ENCODE measurements at regions not wholly inside any gene's neighbourhood (a gene's known extent, or its start where the extent isn't known, plus 50 kb on each side); places are given as distances from the start of the nearest gene placed in this dataset.
"Not testable (repeated sequence)": the region's sequence is repeated elsewhere in the genome, so short reads cannot be mapped to it uniquely, and the experiment has no call there.

DNA sequence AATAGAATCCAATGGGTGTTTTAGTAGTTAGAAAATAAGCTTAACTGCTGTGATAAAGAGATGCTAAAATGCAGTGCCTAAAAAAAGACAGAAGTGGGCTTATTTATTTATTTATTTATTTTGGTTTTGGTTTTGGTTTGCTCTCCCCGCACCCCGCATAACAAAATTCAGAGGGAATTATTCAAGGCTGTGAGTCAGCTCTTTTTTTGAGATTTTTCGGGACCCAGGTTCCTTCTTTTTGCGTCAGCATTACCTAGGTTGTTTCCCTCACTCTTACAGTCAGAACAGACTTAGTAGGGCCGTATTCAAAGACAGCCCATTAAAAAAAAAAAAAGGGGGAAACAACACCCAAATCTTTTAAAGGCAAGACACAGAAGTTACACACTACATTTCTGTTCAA lies 1495.5 kb upstream of the ADGRL3 start:
- H3K4me3 ChIP-seq (replicated peaks in 1 of 2; ENCODE audit: low read depth in 2 of 2, low read length in 2 of 2), result no peak overlapping the region
- no peak for DNase-seq (ENCODE audit: low read depth in 2 of 2)
- TF ChIP-seq, protein P1, sequence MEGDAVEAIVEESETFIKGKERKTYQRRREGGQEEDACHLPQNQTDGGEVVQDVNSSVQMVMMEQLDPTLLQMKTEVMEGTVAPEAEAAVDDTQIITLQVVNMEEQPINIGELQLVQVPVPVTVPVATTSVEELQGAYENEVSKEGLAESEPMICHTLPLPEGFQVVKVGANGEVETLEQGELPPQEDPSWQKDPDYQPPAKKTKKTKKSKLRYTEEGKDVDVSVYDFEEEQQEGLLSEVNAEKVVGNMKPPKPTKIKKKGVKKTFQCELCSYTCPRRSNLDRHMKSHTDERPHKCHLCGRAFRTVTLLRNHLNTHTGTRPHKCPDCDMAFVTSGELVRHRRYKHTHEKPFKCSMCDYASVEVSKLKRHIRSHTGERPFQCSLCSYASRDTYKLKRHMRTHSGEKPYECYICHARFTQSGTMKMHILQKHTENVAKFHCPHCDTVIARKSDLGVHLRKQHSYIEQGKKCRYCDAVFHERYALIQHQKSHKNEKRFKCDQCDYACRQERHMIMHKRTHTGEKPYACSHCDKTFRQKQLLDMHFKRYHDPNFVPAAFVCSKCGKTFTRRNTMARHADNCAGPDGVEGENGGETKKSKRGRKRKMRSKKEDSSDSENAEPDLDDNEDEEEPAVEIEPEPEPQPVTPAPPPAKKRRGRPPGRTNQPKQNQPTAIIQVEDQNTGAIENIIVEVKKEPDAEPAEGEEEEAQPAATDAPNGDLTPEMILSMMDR (IDR thresholded peaks at IDR 0.05; ENCODE audit: low read depth, low read length), result no peak

DNA sequence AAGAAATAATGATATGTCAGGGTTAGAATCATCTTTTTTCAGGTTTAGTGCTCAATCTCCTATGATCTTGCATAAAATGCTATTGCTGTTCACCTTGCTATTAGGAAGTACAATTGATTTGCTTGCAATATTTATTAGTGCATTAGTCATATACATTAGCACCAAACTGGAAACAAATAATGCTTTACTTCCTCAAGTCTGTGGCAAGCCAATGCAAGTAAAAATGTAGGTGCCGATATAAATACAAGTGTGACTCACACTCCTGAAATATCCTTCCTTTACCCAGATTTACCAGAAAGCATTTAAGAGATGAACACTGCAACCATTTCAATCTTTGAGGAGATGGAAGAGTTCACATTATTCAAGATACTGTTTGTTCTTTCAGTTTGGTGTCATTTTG lies 1487.7 kb upstream of the ADGRL3 start:
- TF ChIP-seq, protein P1 (IDR thresholded peaks at IDR 0.05; ENCODE audit: low read depth, low read length), result no peak

DNA sequence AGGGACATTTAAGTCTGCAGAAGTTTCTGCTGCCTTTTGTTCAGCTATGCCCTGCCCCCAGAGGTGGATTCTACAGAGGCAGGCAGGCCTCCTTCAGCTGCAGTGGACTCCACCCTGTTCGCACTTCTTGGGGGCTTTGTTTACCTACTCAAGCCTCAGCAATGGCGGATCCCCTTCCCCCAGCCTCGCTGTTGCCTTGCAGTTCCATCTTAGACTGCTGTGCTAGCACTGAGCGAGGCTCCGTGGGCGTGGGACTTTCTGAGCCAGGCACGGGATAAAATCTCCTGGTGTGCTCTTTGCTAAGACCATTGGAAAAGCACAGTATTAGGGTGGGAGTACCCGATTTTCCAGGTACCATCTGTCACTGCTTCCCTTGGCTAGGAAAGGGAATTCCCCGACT lies 1475.8 kb upstream of the ADGRL3 start:
- not testable (repeated sequence) for H3K4me3 ChIP-seq (replicated peaks in 1 of 2; ENCODE audit: low read depth in 2 of 2, low read length in 2 of 2); DNase-seq (ENCODE audit: low read depth in 2 of 2)

More for the DNA sequence above, 1487.7 kb upstream of the ADGRL3 start:
- no peak for DNase-seq (ENCODE audit: low read depth in 2 of 2)
- H3K4me3 ChIP-seq (replicated peaks in 1 of 2; ENCODE audit: low read depth in 2 of 2, low read length in 2 of 2), result no peak overlapping the region

- TF ChIP-seq, protein P1 (IDR thresholded peaks at IDR 0.05; ENCODE audit: low read depth, low read length), result no peak
- no peak for DNase-seq (ENCODE audit: low read depth in 2 of 2)
- no peak overlapping the region for H3K4me3 ChIP-seq (replicated peaks in 1 of 2; ENCODE audit: low read depth in 2 of 2, low read length in 2 of 2)
These were observed 1472.4 kb upstream of the ADGRL3 start for GRCh38 chr4:59727745-59728144.

GRCh38 chr4:59728496-59728895 lies 1471.6 kb upstream of the ADGRL3 start:
- no peak for DNase-seq (ENCODE audit: low read depth in 2 of 2)
- TF ChIP-seq, protein P1 (IDR thresholded peaks at IDR 0.05; ENCODE audit: low read depth, low read length), result no peak
- H3K4me3 ChIP-seq (replicated peaks in 1 of 2; ENCODE audit: low read depth in 2 of 2, low read length in 2 of 2), result no peak overlapping the region

DNA sequence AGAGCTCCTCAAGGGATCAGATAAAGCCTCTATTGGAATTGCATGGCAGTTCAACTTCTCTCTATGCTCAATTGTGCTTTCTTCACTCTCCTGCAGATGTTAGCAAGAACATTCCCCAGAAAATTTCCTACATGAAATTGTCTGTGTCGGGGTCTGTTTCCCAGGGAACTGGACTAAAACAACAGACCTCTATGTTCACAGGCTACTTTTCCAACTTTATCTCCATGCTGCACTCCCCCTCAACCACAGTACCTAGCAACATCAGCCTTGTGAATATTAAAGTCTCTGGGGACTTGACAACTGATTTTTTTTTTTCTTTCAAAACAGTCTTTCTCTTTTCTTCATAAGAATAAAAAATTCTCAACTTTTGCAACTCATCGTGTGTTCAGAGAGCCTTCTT lies 1470.8 kb upstream of the ADGRL3 start:
- DNase-seq (ENCODE audit: low read depth in 2 of 2), result no peak
- no peak overlapping the region for H3K4me3 ChIP-seq (replicated peaks in 1 of 2; ENCODE audit: low read depth in 2 of 2, low read length in 2 of 2)
- TF ChIP-seq, protein P1 (IDR thresholded peaks at IDR 0.05; ENCODE audit: low read depth, low read length), result no peak

DNA sequence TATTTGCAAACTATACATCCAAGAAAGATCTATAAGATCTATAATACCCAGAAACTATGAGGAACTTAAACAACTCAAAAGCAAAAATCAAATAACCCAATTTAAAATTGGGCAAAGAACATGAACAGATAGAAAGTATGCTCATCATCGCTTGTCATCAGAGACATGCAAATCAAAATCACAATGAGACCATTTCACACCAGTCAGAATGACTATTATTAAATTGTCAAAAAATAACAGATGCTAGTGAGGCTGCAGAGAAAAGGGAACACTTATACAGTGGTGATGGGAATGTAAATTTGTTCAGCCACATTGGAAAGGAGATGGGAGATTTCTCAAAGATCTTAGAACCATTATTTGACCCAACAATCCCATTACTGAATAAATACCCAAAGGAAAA lies 1451.7 kb upstream of the ADGRL3 start:
- TF ChIP-seq, protein P1 (IDR thresholded peaks at IDR 0.05; ENCODE audit: low read depth, low read length), result no peak
- DNase-seq (ENCODE audit: low read depth in 2 of 2), result no peak
- no peak overlapping the region for H3K4me3 ChIP-seq (replicated peaks in 1 of 2; ENCODE audit: low read depth in 2 of 2, low read length in 2 of 2)
